Type B pancreatic cell (in vitro differentiated cells): ENCODE measurements at regions not wholly inside any gene's neighbourhood (a gene's known extent, or its start where the extent isn't known, plus 50 kb on each side); places are given as distances from the start of the nearest gene placed in this dataset.

ENCODE experiments used
- DNase-seq: peaks from one replicate; pipeline ENCODE4 v3.0.0; 2021; ENCODE audit warnings: mixed read lengths; ENCODE audit not compliant: unreplicated experiment; ENCODE audit errors: extremely low spot score
- H3K27ac Mint-ChIP-seq: 2 replicates; pipeline ENCODE4 v1.8.0; 2021; ENCODE audit warnings: mild to moderate bottlenecking, mixed read lengths
- H3K27me3 Mint-ChIP-seq: 2 replicates; pipeline ENCODE4 v1.8.0; 2021; ENCODE audit warnings: mixed read lengths
- H3K36me3 Mint-ChIP-seq: 2 replicates; pipeline ENCODE4 v1.8.0; 2021; ENCODE audit warnings: mixed read lengths
- H3K4me1 Mint-ChIP-seq: one replicate; pipeline ENCODE4 v1.8.0; 2021; ENCODE audit warnings: mixed read lengths; ENCODE audit not compliant: unreplicated experiment
- H3K4me3 Mint-ChIP-seq: 2 replicates; pipeline ENCODE4 v1.8.0; 2021; ENCODE audit warnings: mild to moderate bottlenecking, mixed read lengths
- H3K9me3 Mint-ChIP-seq: 2 replicates; pipeline ENCODE4 v1.8.0; 2021; ENCODE audit warnings: mixed read lengths
- TF ChIP-seq, protein P1 (sequence below): fragments of 200-600 bp; sonication (generic); conservative IDR thresholded peaks from 2 replicates; pipeline ENCODE4 v1.5.0; 2021; ENCODE audit warnings: antibody characterized with exemption, mild to moderate bottlenecking

DNA sequence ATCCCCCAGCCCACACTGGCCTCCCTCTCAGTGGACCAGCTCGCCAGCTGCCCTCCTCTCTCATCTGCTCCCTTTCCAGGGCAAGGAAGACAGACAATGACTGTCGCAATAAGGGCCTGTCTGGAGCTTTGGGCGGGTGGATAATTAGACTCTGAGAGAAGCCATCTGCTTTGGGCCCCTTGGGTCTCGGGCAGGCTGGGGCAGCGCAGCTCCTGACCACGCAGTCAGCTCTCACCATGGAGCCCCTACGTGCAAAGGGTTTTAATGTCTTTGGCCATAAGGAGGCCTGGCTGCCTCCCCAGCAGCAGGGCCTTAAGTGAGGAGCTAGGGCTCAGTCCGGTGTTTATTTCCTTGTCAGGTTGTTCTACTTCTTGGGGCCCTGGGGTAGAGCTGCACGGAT lies 153.9 kb downstream of the CHST1 start:
- H3K27ac Mint-ChIP-seq, result no peak overlapping the region
- H3K36me3 Mint-ChIP-seq, result no peaks in the 10 kb centered on the region
- peaks cover 12% of the 10 kb centered on the region for H3K27me3 Mint-ChIP-seq
- no peaks in the 10 kb centered on the region for H3K4me1 Mint-ChIP-seq
- TF ChIP-seq, protein P1, sequence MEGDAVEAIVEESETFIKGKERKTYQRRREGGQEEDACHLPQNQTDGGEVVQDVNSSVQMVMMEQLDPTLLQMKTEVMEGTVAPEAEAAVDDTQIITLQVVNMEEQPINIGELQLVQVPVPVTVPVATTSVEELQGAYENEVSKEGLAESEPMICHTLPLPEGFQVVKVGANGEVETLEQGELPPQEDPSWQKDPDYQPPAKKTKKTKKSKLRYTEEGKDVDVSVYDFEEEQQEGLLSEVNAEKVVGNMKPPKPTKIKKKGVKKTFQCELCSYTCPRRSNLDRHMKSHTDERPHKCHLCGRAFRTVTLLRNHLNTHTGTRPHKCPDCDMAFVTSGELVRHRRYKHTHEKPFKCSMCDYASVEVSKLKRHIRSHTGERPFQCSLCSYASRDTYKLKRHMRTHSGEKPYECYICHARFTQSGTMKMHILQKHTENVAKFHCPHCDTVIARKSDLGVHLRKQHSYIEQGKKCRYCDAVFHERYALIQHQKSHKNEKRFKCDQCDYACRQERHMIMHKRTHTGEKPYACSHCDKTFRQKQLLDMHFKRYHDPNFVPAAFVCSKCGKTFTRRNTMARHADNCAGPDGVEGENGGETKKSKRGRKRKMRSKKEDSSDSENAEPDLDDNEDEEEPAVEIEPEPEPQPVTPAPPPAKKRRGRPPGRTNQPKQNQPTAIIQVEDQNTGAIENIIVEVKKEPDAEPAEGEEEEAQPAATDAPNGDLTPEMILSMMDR, result no peak
- no peak for DNase-seq
- H3K4me3 Mint-ChIP-seq, result no peak overlapping the region
- no peaks in the 10 kb centered on the region for H3K9me3 Mint-ChIP-seq

DNA sequence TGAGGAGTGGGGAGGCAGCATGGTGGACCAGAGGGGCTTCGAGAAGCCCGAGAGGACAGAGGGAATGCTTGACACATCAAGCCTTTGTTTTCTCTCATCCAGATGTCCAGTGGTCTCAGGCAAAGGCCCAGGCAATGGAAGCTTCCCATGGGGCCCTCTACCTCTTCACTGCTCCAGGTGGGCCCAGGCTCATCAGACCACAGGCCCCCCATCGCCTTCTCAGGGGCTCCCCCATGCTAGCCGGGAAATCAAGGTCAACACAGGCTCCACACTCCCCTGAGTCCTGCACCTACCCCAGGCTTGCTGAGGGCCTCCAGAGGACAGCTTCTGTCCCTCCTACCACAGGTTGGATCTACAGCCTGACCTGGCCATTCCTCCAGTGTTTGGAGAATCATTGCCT lies 157.5 kb downstream of the CHST1 start:
- Mint-ChIP-seq H3K27ac (no peak overlapping the region), H3K36me3 (no peaks in the 10 kb centered on the region), H3K4me1 (no peaks in the 10 kb centered on the region), H3K27me3 (peaks cover 12% of the 10 kb centered on the region), H3K9me3 (no peaks in the 10 kb centered on the region), H3K4me3 (no peak overlapping the region)
- TF ChIP-seq, protein P1, result no peak
- no peak for DNase-seq

DNA sequence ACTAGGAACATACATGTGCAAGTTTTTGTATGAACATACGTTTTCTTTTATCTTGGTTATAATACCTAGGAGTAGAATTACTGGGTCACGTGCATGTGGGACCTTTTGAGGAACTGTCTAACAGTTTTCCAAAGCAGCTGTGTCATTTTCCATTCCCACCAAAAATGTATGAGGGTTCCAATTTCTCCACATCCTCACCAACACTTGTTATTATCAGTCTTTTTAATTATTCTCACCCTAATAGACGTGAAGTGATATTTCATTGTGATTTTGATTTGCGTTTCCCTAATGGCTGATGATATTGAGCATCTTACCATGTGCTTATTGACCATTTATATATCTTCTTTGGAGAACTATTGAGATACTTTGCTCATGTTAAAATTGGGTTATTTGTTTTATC lies 162.1 kb downstream of the CHST1 start:
- no peak overlapping the region for H3K27ac Mint-ChIP-seq
- no peaks in the 10 kb centered on the region for H3K9me3 Mint-ChIP-seq
- no peak overlapping the region for H3K4me3 Mint-ChIP-seq
- H3K36me3 Mint-ChIP-seq, result no peaks in the 10 kb centered on the region
- TF ChIP-seq, protein P1, result no peak
- H3K4me1 Mint-ChIP-seq, result peaks cover 16% of the 10 kb centered on the region
- DNase-seq, result no peak
- H3K27me3 Mint-ChIP-seq, result peaks cover 6% of the 10 kb centered on the region

DNA sequence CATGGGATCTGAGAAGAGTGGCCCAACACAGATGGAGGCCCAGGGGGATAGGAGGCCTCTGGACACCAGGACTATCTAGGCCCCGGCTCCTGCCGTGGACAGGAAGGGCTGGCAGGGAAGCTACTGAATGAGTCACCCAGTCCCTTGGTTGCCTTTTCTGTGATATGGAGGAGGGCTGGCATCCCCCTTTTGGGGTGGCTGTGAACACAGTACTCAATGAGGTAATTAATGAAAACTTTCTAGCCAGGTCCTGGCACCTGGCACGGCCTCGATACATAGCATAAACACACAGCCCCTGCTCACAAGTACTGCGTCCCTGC lies 163.2 kb downstream of the CHST1 start:
- Mint-ChIP-seq H3K27me3 (peaks cover 8% of the 10 kb centered on the region), H3K36me3 (no peaks in the 10 kb centered on the region), H3K9me3 (peaks cover 6% of the 10 kb centered on the region), H3K4me1 (peaks cover 16% of the 10 kb centered on the region), H3K4me3 (no peak overlapping the region), H3K27ac (no peak overlapping the region)
- DNase-seq, result no peak
- TF ChIP-seq, protein P1, result no peak

DNA sequence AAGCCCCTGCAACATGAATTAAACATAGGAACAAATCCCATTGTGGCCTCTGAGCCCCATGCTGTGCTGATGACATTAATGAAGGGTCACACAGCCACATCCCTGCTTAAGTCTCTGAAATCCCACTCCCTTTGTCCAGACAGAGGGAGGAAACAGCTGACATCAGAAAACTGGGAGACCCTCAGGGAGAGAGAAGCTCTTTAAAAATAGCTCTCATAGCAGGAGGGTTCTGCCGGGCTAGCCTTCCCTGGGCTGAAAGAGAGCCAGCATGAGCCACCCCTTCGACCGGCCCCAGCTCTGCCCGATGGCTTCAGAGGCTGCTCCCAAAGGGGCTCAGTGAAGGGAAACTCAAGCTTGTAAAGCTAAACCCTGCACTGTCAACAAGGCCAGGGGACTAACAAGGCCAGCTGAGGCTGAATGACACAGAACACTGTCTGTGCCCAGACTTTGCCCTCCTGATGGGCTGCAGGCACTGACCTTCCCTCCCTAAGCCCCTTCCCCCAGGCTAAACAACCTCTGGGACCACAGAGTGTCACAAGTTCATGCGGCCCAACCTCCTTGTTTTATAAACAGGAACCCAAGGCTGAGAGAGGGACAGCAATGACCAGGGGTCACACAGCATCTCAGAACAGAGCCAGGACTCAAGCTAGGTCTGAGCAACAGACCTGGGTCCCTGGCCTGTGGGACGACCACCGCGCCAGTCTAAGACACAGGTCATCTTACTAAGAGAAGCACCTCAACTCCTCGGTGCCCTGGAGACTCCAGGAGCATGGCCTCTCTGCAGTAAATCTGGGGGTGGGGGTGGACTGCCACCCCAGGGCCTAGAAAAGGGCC lies 163.8 kb downstream of the CHST1 start:
- DNase-seq, result no peak
- H3K36me3 Mint-ChIP-seq, result no peaks in the 10 kb centered on the region
- H3K27ac Mint-ChIP-seq, result peak overlapping the region; percentile 22
- H3K4me3 Mint-ChIP-seq, result peak overlapping the region; percentile 32
- H3K4me1 Mint-ChIP-seq, result peaks cover 16% of the 10 kb centered on the region
- H3K27me3 Mint-ChIP-seq, result peaks cover 8% of the 10 kb centered on the region
- peaks cover 6% of the 10 kb centered on the region for H3K9me3 Mint-ChIP-seq
- TF ChIP-seq, protein P1, result no peak

GRCh38 chr11:45500451-45500850 lies 165.0 kb downstream of the CHST1 start:
- peaks cover 16% of the 10 kb centered on the region for H3K4me1 Mint-ChIP-seq
- H3K4me3 Mint-ChIP-seq, result no peak overlapping the region
- TF ChIP-seq, protein P1, result no peak
- peaks cover 9% of the 10 kb centered on the region for H3K27me3 Mint-ChIP-seq
- peaks cover 8% of the 10 kb centered on the region for H3K9me3 Mint-ChIP-seq
- no peak for DNase-seq
- no peaks in the 10 kb centered on the region for H3K36me3 Mint-ChIP-seq
- H3K27ac Mint-ChIP-seq, result no peak overlapping the region
